ENCODE measurements at regions not wholly inside any gene's neighbourhood (a gene's known extent, or its start where the extent isn't known, plus 50 kb on each side); places are given as distances from the start of the nearest gene placed in this dataset.
A peak's percentile ranks its signal among the peaks of the same experiment; 100 is the strongest.

- H3K9me1 ChIP-seq (ENCODE audit: control insufficient read depth, insufficient read depth, low read length) = no peaks in the 10 kb centered on the region
- FAIRE-seq (no peak), DNase-seq (ENCODE audit: extremely low read depth in 1 of 4, low spot score in 3 of 4) (no peak), ATAC-seq (no peak)
- H3K9ac ChIP-seq (ENCODE audit: insufficient read depth in 1 of 2, low read depth in 2 of 2, low read length in 2 of 2) = no peak overlapping the region
- BruUV-seq (replicated peaks) = no TSS peak
- in situ Hi-C loops (cut with MboI) = no loop called here
- no peak overlapping the region for H3K4me2 ChIP-seq (ENCODE audit: insufficient read depth, low read length)
- no peaks in the 10 kb centered on the region for H4K20me1 ChIP-seq (replicated peaks; ENCODE audit: control insufficient read depth, insufficient read depth, low read length)
- H3K4me3 ChIP-seq = no peak overlapping the region
- peaks cover 5 to 6% of the 10 kb centered on the region in 2 experiments; a peak in 3 of 5 replicates for H3K27me3 ChIP-seq (ENCODE audit: control insufficient read depth in 2 of 2, insufficient read depth in 2 of 2, low read length in 2 of 2)
- H3K9me3 ChIP-seq (replicated peaks; ENCODE audit: control insufficient read depth, insufficient read depth, low read depth, low read length) = no peaks in the 10 kb centered on the region
- H3K79me2 ChIP-seq (ENCODE audit: control insufficient read depth, insufficient read depth, low read length) = no peaks in the 10 kb centered on the region
- POLR2A ChIA-PET = no interaction called here
- H3K4me1 ChIP-seq (replicated peaks in 1 of 2; ENCODE audit: control insufficient read depth in 2 of 2, insufficient read depth in 2 of 2, low read length in 2 of 2) = peaks cover 0 to 4% of the 10 kb centered on the region in 2 experiments; a peak in 2 of 5 replicates
- H3K27ac ChIP-seq (ENCODE audit: extremely low read depth, low read depth, low read length) = no peak overlapping the region
- intact Hi-C loops (cut with micrococcal nuclease) = no loop called here
- CTCF ChIA-PET (ENCODE audit: low intra/inter-chr PET ratio) = no interaction called here
- no peaks in the 10 kb centered on the region for H3K36me3 ChIP-seq (ENCODE audit: control insufficient read depth, insufficient read depth, low read length)
- H2AFZ ChIP-seq (ENCODE audit: low read depth, low read length) = no peak overlapping the region
- TF ChIP-seq STAT6 (CRISPR knock-in tag; IDR thresholded peaks at IDR 0.05) (no peak), FOXA3 (CRISPR knock-in tag; conservative IDR thresholded peaks at IDR 0.05 in 1 of 2, IDR thresholded peaks at IDR 0.05 in 1 of 2) (peak in 1 of 2 experiments; percentile 25; a peak in 1 of 4 replicates), MED1 (CRISPR knock-in tag; IDR thresholded peaks at IDR 0.05; ENCODE audit: borderline replicate concordance) (no peak), HNRNPUL1 (IDR thresholded peaks at IDR 0.05; ENCODE audit: low read length) (no peak), MITF (IDR thresholded peaks at IDR 0.05) (no peak), GTF2E2 (tag; IDR thresholded peaks at IDR 0.05) (no peak), MEIS2 (IDR thresholded peaks at IDR 0.05; ENCODE audit: partially characterized antibody) (peak; percentile 80), ESRRA (IDR thresholded peaks at IDR 0.05; ENCODE audit: borderline replicate concordance, low read depth) (peak; percentile 39; the same call in 1 of the 2 replicates), ZNF398 (CRISPR knock-in tag; IDR thresholded peaks at IDR 0.05) (no peak), MAZ (CRISPR knock-in tag; conservative IDR thresholded peaks at IDR 0.05 in 1 of 2, IDR thresholded peaks at IDR 0.05 in 1 of 2) (no peak), HDAC2 (IDR thresholded peaks at IDR 0.05) (no peak), CEBPB (tag; IDR thresholded peaks at IDR 0.05) (no peak), GABPA (tag; conservative IDR thresholded peaks at IDR 0.05; ENCODE audit: low read depth) (no peak)
- TF ChIP-seq, protein P1, sequence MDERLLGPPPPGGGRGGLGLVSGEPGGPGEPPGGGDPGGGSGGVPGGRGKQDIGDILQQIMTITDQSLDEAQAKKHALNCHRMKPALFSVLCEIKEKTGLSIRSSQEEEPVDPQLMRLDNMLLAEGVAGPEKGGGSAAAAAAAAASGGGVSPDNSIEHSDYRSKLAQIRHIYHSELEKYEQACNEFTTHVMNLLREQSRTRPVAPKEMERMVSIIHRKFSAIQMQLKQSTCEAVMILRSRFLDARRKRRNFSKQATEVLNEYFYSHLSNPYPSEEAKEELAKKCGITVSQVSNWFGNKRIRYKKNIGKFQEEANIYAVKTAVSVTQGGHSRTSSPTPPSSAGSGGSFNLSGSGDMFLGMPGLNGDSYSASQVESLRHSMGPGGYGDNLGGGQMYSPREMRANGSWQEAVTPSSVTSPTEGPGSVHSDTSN (CRISPR knock-in tag; IDR thresholded peaks at IDR 0.05; ENCODE audit: low read depth) = no peak
- TF ChIP-seq, protein P1 (tag; conservative IDR thresholded peaks at IDR 0.05; ENCODE audit: low read depth) = peak; percentile 62; the same call in 1 of the 2 replicates
These were observed 170.4 kb downstream of the SMAD6 start for GRCh38 chr15:66872405-66872804.
